Activated T-helper 17 cell treated with anti-CD3 and anti-CD28 coated beads, Interleukin-2, amount 50 U/mL, for 72 hours (primary cell): ENCODE measurements at regions not wholly inside any gene's neighbourhood (a gene's known extent, or its start where the extent isn't known, plus 50 kb on each side); places are given as distances from the start of the nearest gene placed in this dataset.
"Not testable (repeated sequence)": the region's sequence is repeated elsewhere in the genome, so short reads cannot be mapped to it uniquely, and the experiment has no call there.

Source experiments
- ATAC-seq: fragments of 150-1000 bp; cut with Tn5 transposase; replicated peaks from 2 replicates; pipeline ENCODE4 v1.10.0; 2021; ENCODE audit warnings: mild to moderate bottlenecking, moderate library complexity
- H3K27ac Mint-ChIP-seq: one replicate; pipeline ENCODE4 v1.8.0; 2022; ENCODE audit warnings: mixed read lengths
- H3K27me3 Mint-ChIP-seq: one replicate; pipeline ENCODE4 v1.8.0; 2022; ENCODE audit warnings: mixed read lengths
- H3K36me3 Mint-ChIP-seq: one replicate; pipeline ENCODE4 v1.8.0; 2022; ENCODE audit warnings: low read depth, mild to moderate bottlenecking, mixed read lengths
- H3K4me1 Mint-ChIP-seq: one replicate; pipeline ENCODE4 v1.8.0; 2022; ENCODE audit warnings: mixed read lengths
- H3K4me3 Mint-ChIP-seq: one replicate; pipeline ENCODE4 v1.8.0; 2022; ENCODE audit warnings: mild to moderate bottlenecking, mixed read lengths
- H3K9me3 Mint-ChIP-seq: one replicate; pipeline ENCODE4 v1.8.0; 2022; ENCODE audit warnings: mixed read lengths

- peaks cover 12% of the 10 kb centered on the region for H3K9me3 Mint-ChIP-seq
- no peak overlapping the region for H3K27ac Mint-ChIP-seq
- H3K4me1 Mint-ChIP-seq = no peaks in the 10 kb centered on the region
- no peak for ATAC-seq
- H3K36me3 Mint-ChIP-seq = no peaks in the 10 kb centered on the region
- no peak overlapping the region for H3K4me3 Mint-ChIP-seq
- H3K27me3 Mint-ChIP-seq = no peaks in the 10 kb centered on the region
Measured at GRCh38 chr10:108566316-108567107, 1356.8 kb downstream of the XPNPEP1 start.

GRCh38 chr10:108562105-108562504 is 1361.2 kb downstream of the XPNPEP1 start:
- Mint-ChIP-seq H3K27me3 (no peaks in the 10 kb centered on the region), H3K9me3 (peaks cover 5% of the 10 kb centered on the region), H3K36me3 (no peaks in the 10 kb centered on the region), H3K4me3 (no peak overlapping the region), H3K27ac (no peak overlapping the region), H3K4me1 (no peaks in the 10 kb centered on the region)
- ATAC-seq = no peak

GRCh38 chr10:108561649-108562048 is 1361.7 kb downstream of the XPNPEP1 start:
- H3K36me3 Mint-ChIP-seq = no peaks in the 10 kb centered on the region
- H3K4me3 Mint-ChIP-seq = no peak overlapping the region
- ATAC-seq = no peak
- H3K27me3 Mint-ChIP-seq = no peaks in the 10 kb centered on the region
- H3K4me1 Mint-ChIP-seq = no peaks in the 10 kb centered on the region
- no peak overlapping the region for H3K27ac Mint-ChIP-seq
- H3K9me3 Mint-ChIP-seq = peaks cover 7% of the 10 kb centered on the region

GRCh38 chr10:108560488-108560887 is 1362.8 kb downstream of the XPNPEP1 start:
- Mint-ChIP-seq H3K4me1 (no peaks in the 10 kb centered on the region), H3K4me3 (no peak overlapping the region), H3K36me3 (no peaks in the 10 kb centered on the region), H3K27me3 (no peaks in the 10 kb centered on the region), H3K27ac (no peak overlapping the region), H3K9me3 (peaks cover 12% of the 10 kb centered on the region)
- ATAC-seq = no peak

- no peaks in the 10 kb centered on the region for H3K27me3 Mint-ChIP-seq
- no peaks in the 10 kb centered on the region for H3K4me1 Mint-ChIP-seq
- ATAC-seq = no peak
- no peak overlapping the region for H3K4me3 Mint-ChIP-seq
- H3K36me3 Mint-ChIP-seq = no peaks in the 10 kb centered on the region
- no peak overlapping the region for H3K27ac Mint-ChIP-seq
- peaks cover 7% of the 10 kb centered on the region for H3K9me3 Mint-ChIP-seq
Measured at GRCh38 chr10:108556186-108556585, 1367.1 kb downstream of the XPNPEP1 start.

- no peaks in the 10 kb centered on the region for H3K36me3 Mint-ChIP-seq
- H3K4me1 Mint-ChIP-seq = no peaks in the 10 kb centered on the region
- H3K9me3 Mint-ChIP-seq = no peaks in the 10 kb centered on the region
- H3K27ac Mint-ChIP-seq = no peak overlapping the region
- H3K27me3 Mint-ChIP-seq = no peaks in the 10 kb centered on the region
- no peak overlapping the region for H3K4me3 Mint-ChIP-seq
- ATAC-seq = no peak
Measured at GRCh38 chr10:108545921-108546320, 1377.4 kb downstream of the XPNPEP1 start.

- no peaks in the 10 kb centered on the region for H3K36me3 Mint-ChIP-seq
- H3K27ac Mint-ChIP-seq = no peak overlapping the region
- no peaks in the 10 kb centered on the region for H3K9me3 Mint-ChIP-seq
- H3K27me3 Mint-ChIP-seq = no peaks in the 10 kb centered on the region
- no peak overlapping the region for H3K4me3 Mint-ChIP-seq
- no peak for ATAC-seq
- H3K4me1 Mint-ChIP-seq = no peaks in the 10 kb centered on the region
Measured at GRCh38 chr10:108544500-108545120, 1378.7 kb downstream of the XPNPEP1 start.

GRCh38 chr10:108533551-108533950 is 1369.0 kb upstream of the SORCS1 start:
- not testable (repeated sequence) for ATAC-seq, H3K27ac Mint-ChIP-seq, H3K4me3 Mint-ChIP-seq, H3K4me1 Mint-ChIP-seq, H3K36me3 Mint-ChIP-seq, H3K27me3 Mint-ChIP-seq
- peaks cover 17% of the 10 kb centered on the region for H3K9me3 Mint-ChIP-seq

- peaks cover 15% of the 10 kb centered on the region for H3K9me3 Mint-ChIP-seq
- ATAC-seq = no peak
- no peak overlapping the region for H3K4me3 Mint-ChIP-seq
- H3K27ac Mint-ChIP-seq = no peak overlapping the region
- no peaks in the 10 kb centered on the region for H3K4me1 Mint-ChIP-seq
- no peaks in the 10 kb centered on the region for H3K36me3 Mint-ChIP-seq
- no peaks in the 10 kb centered on the region for H3K27me3 Mint-ChIP-seq
Measured at GRCh38 chr10:108523016-108523800, 1358.7 kb upstream of the SORCS1 start.

- no peak overlapping the region for H3K4me3 Mint-ChIP-seq
- H3K9me3 Mint-ChIP-seq = peaks cover 19% of the 10 kb centered on the region
- H3K36me3 Mint-ChIP-seq = no peaks in the 10 kb centered on the region
- H3K27ac Mint-ChIP-seq = no peak overlapping the region
- no peaks in the 10 kb centered on the region for H3K27me3 Mint-ChIP-seq
- H3K4me1 Mint-ChIP-seq = no peaks in the 10 kb centered on the region
- no peak for ATAC-seq
Measured at GRCh38 chr10:108521827-108522492, 1357.5 kb upstream of the SORCS1 start.

- Mint-ChIP-seq H3K4me1 (no peaks in the 10 kb centered on the region), H3K4me3 (no peak overlapping the region), H3K27me3 (no peaks in the 10 kb centered on the region), H3K27ac (no peak overlapping the region), H3K9me3 (peaks cover 20% of the 10 kb centered on the region), H3K36me3 (no peaks in the 10 kb centered on the region)
- ATAC-seq = no peak
Measured at GRCh38 chr10:108515821-108516220, 1351.3 kb upstream of the SORCS1 start.

GRCh38 chr10:108500396-108500795 is 1335.9 kb upstream of the SORCS1 start:
- H3K9me3 Mint-ChIP-seq = peaks cover 21% of the 10 kb centered on the region
- H3K4me1 Mint-ChIP-seq = no peaks in the 10 kb centered on the region

GRCh38 chr10:108496106-108496505 is 1331.6 kb upstream of the SORCS1 start:
- Mint-ChIP-seq H3K9me3 (peaks cover 12% of the 10 kb centered on the region), H3K36me3 (no peaks in the 10 kb centered on the region), H3K27me3 (no peaks in the 10 kb centered on the region), H3K4me3 (no peak overlapping the region), H3K27ac (no peak overlapping the region), H3K4me1 (no peaks in the 10 kb centered on the region)
- ATAC-seq = no peak

More at GRCh38 chr10:108500396-108500795, 1335.9 kb upstream of the SORCS1 start:
- ATAC-seq = no peak
- Mint-ChIP-seq H3K27me3 (no peaks in the 10 kb centered on the region), H3K36me3 (no peaks in the 10 kb centered on the region), H3K4me3 (no peak overlapping the region), H3K27ac (no peak overlapping the region)

GRCh38 chr10:108490944-108491343 is 1326.4 kb upstream of the SORCS1 start:
- H3K4me3 Mint-ChIP-seq = no peak overlapping the region
- no peaks in the 10 kb centered on the region for H3K36me3 Mint-ChIP-seq
- no peak for ATAC-seq
- no peak overlapping the region for H3K27ac Mint-ChIP-seq
- peaks cover 5% of the 10 kb centered on the region for H3K9me3 Mint-ChIP-seq
- no peaks in the 10 kb centered on the region for H3K4me1 Mint-ChIP-seq
- no peaks in the 10 kb centered on the region for H3K27me3 Mint-ChIP-seq
